Muscle of back (tissue), 3 donors: ENCODE measurements at regions not wholly inside any gene's neighbourhood (a gene's known extent, or its start where the extent isn't known, plus 50 kb on each side); places are given as distances from the start of the nearest gene placed in this dataset.
A peak's percentile ranks its signal among the peaks of the same experiment; 100 is the strongest.
"Not testable (repeated sequence)": the region's sequence is repeated elsewhere in the genome, so short reads cannot be mapped to it uniquely, and the experiment has no call there.

ENCODE experiments used
- DNase-seq, 3 donors: peaks; one replicate each; pipeline versions ENCODE4 v3.0.0 to v3.0.0-alpha.2; 2013

DNA sequence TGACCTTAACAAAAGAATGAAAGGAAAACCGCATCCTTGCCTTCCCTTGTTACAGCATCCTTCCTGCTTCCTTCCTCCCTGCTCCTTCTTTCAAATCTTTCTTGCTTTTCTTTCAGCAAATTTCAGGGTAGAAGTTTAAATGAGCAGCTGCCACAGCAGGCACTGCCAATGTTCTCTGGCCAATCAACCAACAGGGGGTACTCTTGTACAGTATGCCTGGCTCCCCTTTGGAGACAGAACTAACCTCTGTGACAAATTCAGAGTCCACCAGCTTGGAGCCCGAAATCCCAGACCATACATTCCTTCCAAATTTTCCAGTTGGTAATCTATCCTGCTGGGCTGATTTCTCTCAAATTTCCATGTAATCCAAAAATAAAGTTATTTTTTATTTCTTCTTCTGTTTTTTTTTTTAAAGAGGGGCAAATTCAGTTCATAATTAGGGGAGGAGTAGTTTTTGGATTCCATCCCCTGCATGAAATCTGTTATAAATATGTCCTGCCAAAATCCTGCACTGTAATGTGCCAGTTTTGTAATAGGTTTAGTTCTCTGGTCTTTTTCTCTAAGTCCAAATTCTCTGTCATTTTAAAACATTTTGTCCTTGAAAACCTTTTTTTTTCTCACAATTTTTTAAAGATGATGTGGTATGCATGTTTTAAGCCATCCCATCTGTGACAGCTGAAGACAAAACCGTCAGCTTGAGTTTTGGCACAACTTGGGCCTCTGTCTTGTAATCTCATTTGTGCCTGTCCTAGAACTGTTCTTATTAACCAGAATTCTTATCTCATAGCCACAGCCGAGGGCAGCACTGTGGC is 610.0 kb upstream of the LMO3 start:
- peak; percentile 5 to 28 (median 12) for DNase-seq

DNA sequence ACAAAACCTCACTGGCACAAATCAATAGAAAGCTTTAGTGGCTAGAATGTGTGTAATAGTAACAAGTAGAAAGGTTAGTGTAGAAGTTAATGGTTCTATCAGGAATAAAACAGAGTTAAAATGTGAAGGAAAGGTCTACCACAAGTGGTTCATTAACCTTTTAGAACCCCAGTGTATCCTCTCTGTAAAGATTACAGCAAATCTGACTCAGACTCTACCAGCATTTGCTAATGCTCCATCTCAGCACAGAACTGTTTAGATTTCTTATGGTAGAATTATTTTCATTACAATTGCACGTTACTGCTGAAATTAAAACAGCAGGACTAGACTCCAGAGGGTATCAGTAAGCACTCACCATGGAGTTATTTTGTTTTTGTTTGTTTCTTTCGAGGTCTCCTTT is 609.0 kb upstream of the LMO3 start:
- no peak for DNase-seq

DNA sequence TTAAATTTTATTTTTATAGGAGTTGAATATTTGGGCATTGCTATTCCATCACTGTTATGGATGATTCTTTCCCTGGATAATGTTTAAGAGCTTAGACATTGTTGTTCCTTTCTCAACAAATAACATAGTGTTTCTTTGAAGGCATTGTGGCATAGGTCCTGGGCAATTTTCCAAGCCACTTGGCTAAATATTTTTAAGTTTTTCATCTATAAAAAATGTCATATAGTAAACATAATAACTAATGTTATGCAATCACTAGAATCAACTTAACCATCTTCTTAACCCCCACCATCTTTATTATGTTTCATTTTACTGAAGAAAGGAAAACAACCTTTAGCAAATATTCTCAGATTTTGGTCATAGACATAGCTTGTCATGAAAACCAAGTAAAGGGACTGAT is 600.6 kb upstream of the LMO3 start:
- no peak for DNase-seq

DNA sequence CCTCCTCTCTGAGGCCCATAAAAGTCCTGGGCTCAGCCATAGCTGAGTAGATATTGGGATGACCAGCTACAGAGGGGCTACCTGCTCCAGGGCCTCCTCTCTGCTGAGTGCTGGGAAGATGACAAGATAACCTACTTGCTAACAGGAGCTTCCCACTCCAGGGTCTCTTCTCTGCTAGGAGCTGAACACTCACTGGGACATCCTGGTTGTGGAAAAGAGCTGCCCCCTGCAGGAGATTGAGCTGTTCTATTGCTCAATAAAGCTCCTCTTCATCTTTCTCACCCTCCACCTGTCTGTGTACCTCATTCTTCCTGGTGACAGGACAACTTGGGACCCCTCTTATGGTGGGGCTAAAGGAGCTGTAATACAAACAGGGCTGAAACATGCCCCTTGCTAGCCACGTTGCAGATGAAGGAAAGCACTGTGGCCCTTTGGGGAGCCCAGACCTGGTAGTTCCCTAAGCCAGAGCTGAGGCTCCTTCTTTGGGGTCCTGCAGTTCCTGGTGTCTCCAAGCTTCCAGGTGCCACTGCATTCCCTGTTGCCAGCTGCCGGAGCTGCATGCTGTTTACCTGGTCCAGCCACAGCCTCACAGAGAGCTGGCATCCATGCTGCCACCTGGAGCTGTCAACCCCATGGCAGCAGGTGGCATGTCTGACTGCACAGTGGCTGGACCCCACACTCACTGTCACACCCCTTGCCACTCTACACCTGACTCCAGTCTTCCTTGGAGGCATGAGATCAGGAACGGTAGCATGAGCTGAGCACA is 598.5 kb upstream of the LMO3 start:
- no peak for DNase-seq

DNA sequence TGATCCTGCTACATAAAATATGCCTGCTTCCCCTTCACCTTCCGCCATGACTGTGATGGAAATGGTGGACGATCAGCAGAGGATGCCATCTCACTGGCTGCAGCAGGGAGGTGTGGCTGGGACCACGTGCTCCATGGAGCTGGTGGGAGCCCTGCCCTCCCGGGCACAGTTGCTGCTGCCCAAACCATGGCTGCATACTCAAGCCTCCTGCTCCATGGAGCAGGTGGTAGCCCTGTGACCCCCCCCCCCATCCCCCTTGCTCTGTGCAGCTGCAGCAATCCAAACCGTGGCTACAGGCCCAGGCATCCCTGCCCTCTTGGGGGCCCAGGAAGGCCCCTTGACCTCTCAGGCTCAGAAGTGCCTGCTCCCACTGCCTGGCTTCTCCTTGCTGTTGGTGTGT is 597.5 kb upstream of the LMO3 start:
- DNase-seq = no peak

DNA sequence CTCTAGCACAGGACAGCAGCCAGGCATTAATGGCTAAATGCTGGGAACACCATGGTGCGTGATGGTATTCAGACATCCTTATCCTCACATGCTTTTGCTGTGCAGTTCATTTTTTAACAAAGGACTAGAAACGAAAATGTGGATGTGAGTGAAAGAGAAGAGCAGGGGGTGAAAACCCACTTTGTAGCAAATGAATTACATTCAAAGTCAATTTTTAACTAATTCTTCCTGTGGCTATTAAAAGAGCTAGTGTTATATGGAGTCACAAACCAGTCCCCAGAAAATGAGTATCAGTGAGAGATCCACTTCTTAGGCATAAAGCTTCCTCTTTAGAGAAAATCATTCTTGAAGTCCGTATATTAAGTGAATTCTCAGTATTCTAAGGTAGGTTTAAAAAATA is 592.0 kb upstream of the LMO3 start:
- DNase-seq = no peak

DNA sequence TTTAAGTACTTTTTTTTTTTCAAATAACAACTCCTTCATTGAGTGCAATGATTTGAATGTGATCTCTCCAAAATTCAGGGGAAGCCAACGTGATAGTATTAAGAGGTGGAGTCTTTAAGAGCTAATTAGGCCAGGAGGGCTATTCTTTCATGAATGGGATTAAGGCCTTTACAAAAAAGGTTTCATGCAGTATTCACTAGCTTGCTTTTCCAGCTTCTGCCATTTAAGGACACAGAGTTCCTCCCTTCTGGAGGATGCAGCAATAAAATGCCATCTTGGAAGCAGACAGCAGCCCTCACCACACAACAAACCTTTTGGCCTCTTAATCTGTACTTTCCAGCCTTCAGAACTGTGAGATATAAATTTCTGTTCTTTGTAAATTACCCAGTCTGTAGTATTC is 586.8 kb upstream of the LMO3 start:
- no peak for DNase-seq

DNA sequence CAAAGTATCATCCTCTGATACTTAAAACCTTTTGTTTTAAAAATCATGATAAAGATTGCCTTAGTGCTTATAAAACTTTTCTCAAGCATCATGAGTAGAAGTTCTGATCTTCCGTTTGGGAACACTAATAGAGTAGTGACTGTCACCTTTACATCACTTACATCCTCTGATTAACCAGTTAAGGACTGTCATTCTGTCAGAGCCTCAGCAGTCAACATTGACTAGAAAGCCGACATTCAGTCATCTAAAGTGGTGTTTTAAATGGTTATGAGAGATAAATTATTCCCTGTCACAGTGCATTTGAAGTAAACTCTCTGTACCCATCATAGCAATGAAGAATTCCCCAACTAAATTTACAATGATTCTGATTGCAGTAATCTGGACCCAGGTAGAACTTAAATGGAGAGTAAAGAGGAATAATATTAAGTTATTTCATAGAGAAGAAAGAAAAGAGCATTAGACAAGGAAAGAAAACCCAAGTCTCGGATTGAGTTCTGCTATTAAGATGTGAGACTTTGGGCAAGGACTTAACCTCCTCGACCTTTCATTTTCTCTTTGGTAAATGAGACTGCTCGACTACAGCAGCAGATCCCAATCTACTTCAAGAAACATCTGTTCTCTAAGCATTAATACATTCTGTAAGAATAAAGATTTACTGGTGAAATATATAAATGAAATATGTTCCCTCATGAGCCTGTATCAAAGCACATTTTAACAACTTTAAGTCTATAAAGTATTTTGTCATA is 563.9 kb upstream of the LMO3 start:
- DNase-seq = no peak

DNA sequence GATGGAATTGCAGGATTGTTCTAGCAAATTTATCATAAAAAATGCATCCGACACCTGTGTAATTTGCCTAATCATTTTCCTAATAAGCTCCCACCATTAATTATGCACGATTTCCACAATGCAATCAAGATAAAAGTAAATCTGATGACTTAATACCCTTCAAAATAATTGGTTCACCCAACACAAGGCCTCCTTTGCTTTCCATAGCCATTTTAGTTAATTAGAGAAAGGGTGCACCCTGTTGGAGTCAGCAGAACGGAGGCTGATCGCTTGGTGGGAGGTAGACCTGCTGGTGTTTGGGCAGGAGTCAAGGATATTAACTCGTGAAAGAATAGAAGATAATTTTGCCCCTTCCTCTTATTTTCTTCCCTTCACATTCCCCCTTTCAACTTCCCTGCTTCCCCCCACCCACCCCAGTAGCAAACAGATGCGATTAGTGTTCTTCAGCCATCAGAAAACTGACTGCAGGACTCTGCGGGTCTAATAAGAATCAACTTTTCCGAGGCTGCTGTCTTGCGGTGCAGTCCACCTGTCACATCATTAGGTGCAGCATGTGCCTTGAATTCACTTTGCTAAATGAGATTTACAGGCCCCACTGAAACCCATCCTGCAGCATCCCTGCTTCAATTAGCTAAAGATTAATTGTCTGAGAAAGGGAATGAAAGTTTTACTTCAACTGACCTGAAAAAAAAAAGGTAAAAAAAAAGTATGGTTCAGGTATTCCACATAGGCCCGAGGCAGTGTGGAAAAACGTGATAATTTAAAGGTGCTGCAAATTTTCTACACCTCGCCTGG is 553.7 kb upstream of the LMO3 start:
- no peak for DNase-seq

DNA sequence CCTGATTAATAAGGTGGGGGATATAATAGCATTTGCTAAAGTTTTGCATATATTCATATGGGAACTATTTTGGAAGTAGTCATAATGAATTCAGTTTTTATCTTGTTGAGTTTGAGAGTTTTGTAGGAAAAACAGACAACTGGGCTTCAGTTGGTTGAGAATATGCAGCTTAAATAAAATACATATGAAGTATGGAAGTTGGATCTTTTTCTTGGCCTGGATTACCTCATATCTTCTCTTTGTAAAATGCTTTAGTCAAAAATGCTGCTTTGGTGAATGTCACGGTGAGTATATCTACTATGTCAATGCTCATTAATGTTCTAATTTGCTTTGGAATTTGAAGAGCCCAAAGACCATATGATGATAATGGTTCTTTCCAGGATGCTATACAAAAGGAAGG is 552.2 kb upstream of the LMO3 start:
- no peak for DNase-seq

DNA sequence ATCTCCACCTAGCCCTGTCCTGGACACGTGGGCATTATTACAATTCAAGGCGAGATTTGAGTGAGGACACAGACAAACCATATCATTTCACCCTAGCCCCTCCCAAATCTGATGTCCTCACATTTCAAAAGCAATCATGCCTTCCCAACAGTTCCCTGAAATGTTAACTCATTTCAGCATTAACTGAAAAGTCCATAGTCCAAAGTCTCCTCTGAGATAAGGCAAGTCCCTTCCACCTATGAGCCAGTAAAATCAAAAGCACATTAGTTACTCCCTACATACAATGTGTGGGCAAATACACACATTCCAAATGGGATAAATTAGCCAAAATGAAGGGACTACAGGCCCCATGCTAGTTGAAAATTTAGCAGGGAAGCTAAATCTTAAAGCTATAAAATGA is 546.0 kb upstream of the LMO3 start:
- DNase-seq = no peak

DNA sequence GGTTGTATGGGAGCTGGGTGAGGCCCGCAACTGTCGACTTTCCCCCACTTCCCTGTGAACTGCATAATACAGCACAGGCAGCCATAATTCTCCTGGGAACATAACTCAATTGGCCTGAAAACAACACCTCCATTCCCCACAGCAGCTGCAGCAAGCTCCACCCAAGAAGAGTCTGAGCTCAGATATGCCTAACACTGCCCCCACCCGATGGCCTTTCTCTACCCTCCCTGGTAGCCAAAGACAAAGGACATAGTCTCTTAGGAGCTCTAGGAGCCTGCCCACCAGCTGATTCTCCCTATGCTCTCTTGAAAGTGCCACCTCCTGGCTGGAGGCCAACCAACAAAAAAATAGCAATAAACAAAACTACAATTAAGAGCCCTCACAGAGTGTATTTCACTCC is 542.7 kb upstream of the LMO3 start:
- no peak for DNase-seq

DNA sequence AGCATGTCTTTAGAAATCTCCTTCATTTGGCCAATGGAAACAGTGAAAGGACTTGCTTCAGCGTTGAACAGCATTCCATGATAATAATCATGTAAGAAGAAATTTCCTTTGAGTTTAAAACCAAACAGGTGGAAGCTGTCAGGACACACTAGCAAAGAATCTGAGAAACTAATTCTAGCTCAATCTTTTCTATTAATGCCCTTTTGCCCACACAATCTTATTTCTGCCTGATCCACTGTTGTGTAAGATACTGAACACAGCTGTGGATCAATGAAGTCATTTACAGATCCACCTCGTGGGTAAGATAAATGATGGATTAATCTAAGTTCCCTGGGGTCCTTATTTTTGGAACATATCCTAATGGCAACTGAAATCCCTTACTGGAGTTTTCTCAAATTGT is 536.9 kb upstream of the LMO3 start:
- no peak for DNase-seq

DNA sequence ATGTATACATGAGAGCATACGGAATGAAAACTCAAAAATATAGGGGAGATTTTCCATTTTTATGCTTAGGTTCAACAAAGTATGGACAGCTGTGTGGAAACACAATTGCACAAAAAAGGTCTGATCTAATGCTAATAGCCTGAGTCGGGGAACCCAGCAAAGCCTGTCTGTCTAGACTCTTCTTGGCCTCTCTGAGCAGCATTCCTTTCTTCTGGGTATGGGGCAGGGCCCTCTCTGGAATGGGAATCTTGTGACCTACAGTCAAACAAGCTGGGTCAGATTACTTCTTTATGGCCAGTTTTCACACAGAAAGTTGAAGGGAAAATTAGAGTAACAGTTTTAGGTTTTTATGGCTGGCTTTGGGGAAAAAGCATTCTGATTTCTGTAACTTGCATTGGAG is 534.0 kb upstream of the LMO3 start:
- peak in 1 of 3 donors; percentile 2 for DNase-seq

DNA sequence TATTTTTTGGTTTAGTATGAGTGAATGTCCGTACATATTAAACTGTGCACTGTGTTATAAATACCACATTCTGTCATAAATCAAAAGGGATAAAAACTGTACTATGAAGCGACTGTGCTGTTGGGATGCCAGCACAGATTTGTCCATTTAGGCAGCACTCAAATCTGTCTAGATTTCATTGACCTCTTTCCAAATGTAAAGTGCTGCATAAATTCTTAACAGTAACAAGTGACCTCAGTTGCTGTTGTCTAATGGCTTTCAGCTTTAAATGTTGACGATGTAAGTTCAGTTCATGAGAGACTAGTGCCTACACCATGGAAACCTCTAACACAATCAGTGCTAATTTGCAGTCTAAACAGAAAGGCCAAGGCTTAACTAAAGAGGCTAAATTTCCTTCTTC is 531.4 kb upstream of the LMO3 start:
- DNase-seq = no peak

DNA sequence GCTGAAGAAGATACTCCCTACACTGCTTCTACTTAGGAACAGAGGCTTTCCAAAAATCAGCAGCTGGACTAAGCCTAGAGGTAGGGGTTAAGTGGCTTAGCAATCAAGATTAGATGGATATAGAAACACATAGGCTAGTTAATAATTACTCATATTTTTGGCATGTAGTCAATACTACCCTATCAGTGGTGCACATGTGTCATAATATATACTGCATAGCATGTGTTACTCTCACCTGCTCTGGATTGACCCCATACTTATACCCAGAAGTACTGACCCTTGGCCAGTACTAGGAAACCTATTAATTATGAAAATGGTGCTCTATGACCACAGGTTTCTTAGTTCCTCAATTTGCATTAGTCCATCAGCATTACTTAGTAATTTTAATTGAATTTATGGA is 528.4 kb upstream of the LMO3 start:
- no peak for DNase-seq

DNA sequence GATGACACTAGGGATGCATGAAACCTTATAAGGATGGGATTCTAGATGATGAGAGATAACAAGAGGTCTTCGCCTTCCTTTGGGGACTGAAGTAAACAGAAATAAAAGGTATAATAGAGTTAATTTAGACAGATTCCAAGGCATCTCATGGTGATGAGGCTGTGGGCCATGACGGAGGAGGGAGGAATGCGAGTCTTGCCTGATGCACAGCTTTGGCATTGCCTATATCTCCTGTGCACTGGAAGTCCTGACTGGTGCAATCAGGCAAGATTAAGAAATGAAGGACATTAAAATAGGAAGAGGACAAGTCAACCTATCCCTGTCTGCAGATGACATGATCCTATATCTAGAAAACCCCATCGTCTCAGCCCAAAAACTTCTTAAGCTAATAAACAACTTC is 526.4 kb upstream of the LMO3 start:
- no peak for DNase-seq

DNA sequence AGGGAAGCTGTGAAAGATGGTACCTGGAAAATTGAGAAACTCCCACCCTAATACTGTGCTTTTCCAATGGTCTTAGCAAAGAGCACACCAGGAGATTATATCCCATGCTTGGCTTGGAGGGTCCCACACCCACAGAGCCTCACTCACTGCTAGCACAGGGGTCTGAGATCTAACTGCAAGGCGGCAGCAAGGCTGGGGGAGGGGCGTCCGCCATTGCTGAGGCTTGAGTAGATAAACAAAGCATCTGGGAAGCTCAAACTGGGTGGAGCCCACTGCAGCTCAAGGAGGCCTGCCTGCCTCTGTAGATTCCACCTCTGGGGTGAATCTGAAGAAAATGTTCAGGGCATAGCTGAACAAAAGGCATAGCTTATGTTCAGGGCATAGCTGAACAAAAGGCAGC is 510.6 kb upstream of the LMO3 start:
- not testable (repeated sequence) for DNase-seq

DNA sequence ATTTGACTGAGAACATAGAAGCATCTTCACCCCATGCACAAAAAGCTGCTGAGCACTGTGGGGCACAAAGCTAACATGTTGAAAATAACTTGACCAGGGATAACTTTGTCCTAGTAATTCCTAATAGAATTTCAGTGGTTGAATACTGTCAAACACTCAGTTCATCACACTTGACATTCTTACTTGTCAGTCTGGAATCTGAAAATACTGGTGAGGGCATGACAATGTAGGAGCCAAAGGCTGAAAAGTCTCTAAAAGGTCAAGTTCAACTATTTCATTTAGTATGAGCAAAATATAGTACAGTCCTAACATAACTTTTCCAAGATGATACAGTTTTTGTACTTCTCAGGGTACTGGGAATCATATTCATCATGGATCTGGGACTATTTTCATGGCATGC is 504.4 kb upstream of the LMO3 start:
- DNase-seq = no peak

DNA sequence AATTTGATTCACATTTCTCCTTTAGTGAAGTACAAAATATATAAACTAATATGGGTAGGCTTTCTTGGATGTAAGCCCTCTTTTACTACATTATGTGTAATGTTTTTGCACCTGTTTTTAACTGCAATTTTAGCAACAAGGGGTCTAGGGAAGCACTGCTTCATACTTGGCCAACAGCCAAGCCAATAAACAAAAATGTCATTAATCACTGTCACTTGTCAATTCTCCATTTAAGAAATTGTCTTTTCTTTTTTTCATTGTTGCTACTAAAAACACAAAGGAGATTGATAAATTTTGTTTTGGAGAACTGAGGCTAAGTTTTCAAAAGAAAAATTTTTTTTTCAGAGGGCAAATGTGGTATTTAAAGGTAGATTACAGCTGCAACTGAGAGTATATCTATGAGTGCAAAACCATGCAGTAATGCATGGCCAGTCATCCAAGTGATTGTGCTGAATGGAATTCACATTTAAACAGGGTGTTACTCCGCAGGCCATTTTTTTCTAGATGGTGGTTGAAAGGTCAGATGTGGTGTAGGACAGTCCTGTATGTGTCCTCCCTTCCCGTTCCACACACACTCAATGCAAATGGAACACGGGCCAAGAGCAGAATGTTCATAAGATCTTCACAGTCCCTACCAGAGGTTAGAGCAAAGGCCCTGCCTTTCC is 503.0 kb upstream of the LMO3 start:
- no peak for DNase-seq

DNA sequence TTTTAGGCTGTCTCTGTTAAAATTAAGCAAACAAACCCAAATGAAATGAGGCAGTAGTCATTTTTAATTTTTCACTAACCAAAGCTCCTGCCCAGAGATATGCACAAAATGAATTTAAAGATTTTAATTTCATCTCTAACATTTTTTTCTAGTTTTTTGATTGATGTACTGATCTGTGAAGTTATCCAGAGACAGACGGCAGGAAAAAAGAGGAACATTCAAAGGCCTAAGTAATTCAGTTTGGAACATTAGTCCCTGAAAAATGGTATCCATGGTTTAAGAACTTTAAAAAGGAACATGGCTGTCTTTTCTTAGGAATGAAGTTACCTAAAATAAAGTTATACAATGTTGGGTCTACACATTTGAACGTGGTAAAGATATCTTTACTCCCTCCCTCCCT is 498.8 kb upstream of the LMO3 start:
- DNase-seq = no peak
